NCI-H128 (cell line): ENCODE measurements at regions not wholly inside any gene's neighbourhood (a gene's known extent, or its start where the extent isn't known, plus 50 kb on each side); places are given as distances from the start of the nearest gene placed in this dataset.

Experiments
- DNase-seq: peaks from one replicate; lab custom pipeline; 2025; ENCODE audit not compliant: unreplicated experiment; lab: John Stamatoyannopoulos, UW

DNA sequence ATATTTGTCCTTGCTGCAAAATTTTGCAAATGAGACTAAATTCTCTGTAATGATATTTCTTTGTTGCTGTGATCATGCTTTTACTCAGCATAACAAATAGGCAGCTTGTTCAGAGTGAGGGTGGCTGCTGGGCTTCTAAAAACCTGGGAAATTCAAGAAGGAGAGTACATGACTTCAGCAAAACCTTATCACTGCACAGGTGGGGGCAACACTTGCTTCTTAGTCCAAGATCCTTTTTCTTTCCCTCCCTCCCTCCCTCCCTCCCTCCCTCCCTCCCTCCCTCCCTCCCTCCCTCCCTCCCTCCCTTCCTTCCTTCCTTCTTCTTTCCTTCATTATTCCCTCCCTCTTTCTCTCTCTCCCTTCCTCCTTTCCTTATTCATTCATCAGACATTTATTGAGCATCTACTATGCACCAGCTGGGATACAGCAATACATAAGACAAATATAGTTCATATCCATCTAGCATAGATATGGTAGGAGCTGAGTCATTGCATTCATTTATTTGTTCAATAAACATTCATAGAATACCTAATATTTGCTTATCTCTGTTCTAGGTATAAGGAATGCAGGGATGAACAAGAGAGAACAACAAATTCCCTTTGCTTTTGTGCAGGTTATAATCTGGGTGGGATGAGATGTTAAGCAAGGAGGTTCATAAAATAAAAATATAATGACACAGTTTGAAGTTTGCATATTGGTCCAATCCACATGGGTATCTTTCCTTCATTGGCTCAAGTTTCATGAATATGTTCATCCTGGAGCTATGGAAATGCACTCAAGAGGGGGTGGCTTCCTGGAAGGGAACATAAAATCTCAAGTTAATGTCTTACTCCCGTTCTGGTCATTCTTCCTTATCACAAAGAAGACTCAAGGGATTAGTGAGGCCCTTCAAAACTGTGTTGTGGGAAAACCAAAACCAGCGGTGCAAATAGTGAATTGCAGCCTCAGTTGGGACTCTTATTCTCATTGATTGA is 210.7 kb downstream of the PDCD6IP start:
- no peak for DNase-seq

GRCh38 chr3:34011171-34012101 is 213.0 kb downstream of the PDCD6IP start:
- DNase-seq = no peak

DNA sequence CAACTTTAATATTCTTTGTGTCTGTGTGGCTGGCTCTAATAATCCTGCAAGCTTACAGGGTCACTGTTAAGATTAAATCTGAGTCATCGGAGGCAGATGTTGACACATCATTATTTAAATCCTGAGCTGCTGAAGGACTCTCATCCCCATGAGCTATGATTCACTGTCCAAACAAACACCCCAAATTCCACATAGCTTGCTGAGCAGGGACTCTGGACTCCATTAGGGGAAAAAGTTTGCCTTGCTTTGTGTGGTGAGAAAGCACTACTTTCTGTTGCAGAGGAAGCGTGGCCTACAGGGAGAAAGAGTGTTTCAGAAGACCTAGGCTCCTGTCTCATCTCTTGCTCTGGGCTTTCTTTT is 213.7 kb downstream of the PDCD6IP start:
- DNase-seq = no peak

GRCh38 chr3:34013818-34014570 is 215.6 kb downstream of the PDCD6IP start:
- DNase-seq = no peak

- DNase-seq = no peak
These were observed 217.0 kb downstream of the PDCD6IP start for GRCh38 chr3:34015204-34016142.

- no peak for DNase-seq
These were observed 218.6 kb downstream of the PDCD6IP start for GRCh38 chr3:34016925-34017587.

DNA sequence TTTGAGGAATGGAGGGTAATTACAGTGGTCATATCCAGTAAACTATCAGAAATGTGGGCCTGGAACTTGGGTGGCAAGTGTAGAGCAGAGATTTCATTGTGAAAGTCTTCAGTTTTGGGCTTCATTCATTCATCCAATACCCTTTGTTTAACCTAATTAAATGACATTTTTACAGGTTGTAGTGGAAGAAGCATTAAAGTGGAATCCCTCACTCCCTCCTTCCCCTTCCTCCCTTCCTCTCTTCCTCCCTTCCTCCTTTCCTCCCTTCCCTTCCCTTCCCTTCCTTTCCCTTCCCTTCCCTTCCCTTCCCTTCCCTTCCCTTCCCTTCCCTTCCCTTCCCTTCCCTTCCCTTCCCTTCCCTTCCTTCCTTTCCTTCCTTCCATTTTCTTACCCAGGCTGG is 219.3 kb downstream of the PDCD6IP start:
- no peak for DNase-seq

- DNase-seq = no peak
These were observed 220.7 kb downstream of the PDCD6IP start for GRCh38 chr3:34019158-34019557.

DNA sequence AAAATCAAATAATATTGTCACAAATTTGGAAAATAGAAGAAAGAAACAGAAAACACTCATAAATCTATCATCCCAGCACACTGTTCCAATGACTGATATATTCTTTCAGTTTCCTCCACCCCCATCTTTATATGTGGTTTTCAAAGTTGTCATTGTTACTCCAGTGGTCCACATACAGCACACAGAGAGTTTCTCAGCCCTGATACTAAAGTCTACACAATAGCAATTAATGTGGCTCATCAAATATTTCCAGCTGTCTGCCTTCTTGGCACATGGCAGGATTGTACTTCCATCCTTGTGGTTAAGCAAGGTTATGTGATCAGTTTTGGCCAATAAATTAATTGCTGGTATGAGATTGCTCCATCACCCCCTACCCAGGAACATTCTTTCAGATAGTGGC is 221.7 kb downstream of the PDCD6IP start:
- DNase-seq = no peak

DNA sequence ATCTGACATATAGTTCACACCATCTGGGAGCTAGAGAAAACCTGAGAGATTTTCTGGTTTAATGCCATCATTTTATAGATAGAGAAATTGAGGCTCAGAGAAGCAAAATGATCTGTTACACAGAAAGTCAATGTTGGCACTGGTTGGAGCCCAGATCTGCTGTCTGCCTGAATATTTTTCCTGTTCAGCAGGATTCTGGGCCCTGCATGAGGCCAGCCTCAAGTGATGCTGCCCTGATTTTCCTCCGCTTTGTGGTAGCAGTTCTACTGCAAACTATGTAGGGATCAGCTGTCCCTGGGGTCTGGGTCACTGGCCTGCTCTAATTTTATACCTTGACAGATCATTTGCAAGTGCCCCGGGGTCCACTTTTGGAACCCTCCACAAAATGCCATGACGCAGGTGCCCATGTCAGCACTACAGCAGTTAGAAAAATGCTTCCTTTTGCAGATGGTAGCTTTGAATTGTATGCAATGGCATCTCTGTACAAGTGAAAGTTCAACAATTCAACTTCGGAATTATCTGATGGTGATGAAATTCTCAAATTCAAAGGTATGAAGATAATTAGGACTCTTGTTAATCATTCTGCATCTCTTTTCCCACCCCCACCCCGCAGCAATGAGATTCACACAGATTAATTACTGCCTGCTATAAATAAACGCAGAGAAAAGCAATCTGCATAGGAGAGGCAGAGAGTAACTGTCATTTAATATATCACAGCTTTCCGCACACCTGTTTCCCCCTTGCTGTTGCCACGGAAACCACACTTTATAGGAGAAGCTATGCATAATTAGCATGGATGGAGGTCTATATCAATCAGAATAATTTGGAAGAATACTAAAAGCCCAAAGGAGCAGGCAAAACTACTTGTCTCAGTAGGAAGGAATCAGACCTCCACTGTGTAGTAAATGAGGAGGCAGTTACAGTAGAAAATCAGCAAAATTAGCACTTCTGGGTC is 222.6 kb downstream of the PDCD6IP start:
- DNase-seq = no peak

GRCh38 chr3:34022147-34022546 is 223.7 kb downstream of the PDCD6IP start:
- no peak for DNase-seq

DNA sequence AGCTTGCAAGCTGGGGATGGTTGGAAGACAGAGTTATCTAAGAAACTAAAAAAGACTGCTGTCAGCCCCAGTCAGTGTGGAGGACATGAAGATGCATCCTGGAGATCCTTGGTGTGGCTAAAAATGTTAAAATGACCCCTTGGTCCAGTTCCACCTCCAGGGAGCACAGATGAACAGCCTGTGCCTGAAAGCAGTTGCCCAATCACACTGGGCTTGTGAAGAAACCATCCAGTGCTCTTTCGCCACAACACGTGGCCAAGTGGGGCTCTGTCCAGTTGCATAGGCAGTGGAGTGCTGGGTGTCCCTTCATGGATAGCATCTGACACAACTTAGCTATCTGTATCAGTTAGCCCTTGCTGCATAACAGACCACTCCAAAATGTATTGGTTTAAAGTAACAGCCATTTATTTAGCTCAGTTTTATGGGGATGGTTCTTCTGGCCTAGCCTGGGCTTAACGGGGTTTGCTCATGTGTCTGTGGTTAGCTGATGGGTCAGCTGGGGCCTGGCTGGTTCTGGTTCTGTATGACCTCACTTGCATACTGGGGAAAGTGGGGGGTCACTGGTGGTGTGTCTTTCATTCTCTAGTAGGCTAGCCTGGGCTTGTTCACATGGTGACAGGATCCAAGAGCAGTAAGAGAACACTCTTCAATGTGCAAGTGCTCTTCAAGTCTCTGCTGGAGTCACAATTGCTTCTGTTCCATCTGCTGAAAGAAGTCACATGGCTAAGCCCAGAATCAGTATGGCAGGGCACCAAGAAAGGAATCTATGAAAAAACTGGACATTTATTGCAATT is 226.2 kb downstream of the PDCD6IP start:
- no peak for DNase-seq

DNA sequence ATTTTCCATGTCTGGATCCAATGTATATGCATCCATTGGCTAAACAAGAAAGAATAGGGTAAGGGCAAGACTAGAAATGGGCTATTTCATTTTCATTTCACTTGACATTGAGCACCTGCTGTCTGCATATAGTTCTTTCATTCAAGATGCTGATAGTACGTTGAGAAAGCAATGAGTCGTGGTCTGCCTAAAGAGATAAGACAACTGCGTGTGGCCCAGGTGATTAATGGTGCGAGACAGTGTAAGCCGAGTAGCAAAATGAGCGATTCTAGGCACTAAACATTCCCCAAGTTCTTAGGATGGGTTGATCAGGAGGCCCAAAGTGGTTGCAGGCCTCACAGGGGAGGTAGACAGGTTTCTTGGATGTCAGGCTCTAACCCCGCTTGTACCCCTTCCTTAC is 235.4 kb downstream of the PDCD6IP start:
- DNase-seq = no peak

GRCh38 chr3:34034840-34035239 is 236.4 kb downstream of the PDCD6IP start:
- DNase-seq = no peak

DNA sequence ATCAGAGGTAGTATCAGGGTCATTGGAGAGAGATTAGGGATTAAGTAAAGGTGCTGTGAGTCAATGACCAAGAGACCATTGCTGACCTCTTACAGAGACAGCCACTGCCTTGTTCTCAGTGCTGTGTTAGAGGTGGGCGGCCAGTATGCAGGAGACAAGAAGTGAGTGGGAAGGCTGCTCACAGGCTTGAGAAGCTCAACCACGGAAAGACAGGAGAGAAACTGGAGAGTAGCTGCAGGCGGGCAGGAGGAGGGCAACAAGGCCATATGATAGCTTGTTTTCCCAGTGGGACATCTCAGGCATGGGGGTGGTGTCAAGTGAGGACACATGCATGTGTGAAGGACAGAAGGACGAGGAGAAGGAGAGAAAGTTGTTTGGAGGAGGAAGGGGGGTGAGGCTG is 237.3 kb downstream of the PDCD6IP start:
- no peak for DNase-seq

DNA sequence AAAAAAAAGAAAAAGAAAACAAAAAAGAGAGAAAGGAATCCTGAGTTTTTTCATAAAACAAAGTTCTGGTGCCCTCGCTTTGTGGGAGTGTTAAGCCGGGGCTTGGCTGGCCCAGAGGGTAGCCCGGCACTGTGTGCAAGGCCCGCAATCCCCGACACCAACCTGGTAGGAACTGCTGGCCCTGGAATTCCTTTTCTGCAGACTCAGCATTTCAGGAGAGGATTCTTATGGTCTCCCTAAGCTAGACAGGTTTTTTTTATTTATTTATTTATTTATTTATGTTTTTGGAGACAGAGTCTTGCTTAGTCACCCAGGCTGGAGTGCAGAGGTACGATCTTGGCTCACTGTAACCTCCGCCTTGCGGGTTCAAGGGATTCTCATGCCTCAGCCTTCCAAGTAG is 238.8 kb downstream of the PDCD6IP start:
- no peak for DNase-seq

- DNase-seq = no peak
These were observed 239.7 kb downstream of the PDCD6IP start for GRCh38 chr3:34038131-34038530.

GRCh38 chr3:34046154-34046553 is 247.7 kb downstream of the PDCD6IP start:
- DNase-seq = no peak
